Naive B cell (primary cell): ENCODE measurements at regions not wholly inside any gene's neighbourhood (a gene's known extent, or its start where the extent isn't known, plus 50 kb on each side); places are given as distances from the start of the nearest gene placed in this dataset.

Experiments
- ATAC-seq, 2 donors: fragments of 150-1000 bp; cut with Tn5 transposase; 2 replicates each; pipeline ENCODE4 v1.10.0; 2021; ENCODE audit warnings: low read depth in 2 of 2, mild to moderate bottlenecking in 2 of 2, moderate library complexity in 2 of 2
- DNase-seq: peaks from one replicate; pipeline ENCODE4 v3.0.0; 2022
- H3K27ac Mint-ChIP-seq, 6 donors: one replicate each; pipeline ENCODE4 v1.8.0; 2020 to 2022; ENCODE audit warnings: mild to moderate bottlenecking in 6 of 6, mixed read lengths in 6 of 6, moderate library complexity in 5 of 6, inconsistent platforms in 2 of 6
- H3K27me3 Mint-ChIP-seq, 3 donors: one replicate each; pipeline ENCODE4 v1.8.0; 2021 to 2022; ENCODE audit warnings: mixed read lengths in 3 of 3, mild to moderate bottlenecking in 1 of 3
- H3K36me3 Mint-ChIP-seq, 2 donors: one replicate each; pipeline ENCODE4 v1.8.0; 2020 to 2022; ENCODE audit warnings: mixed read lengths in 2 of 2, inconsistent platforms in 1 of 2, mild to moderate bottlenecking in 1 of 2
- H3K4me1 Mint-ChIP-seq, 3 donors: one replicate each; pipeline ENCODE4 v1.8.0; 2020 to 2022; ENCODE audit warnings: mixed read lengths in 3 of 3, inconsistent platforms in 1 of 3, mild to moderate bottlenecking in 1 of 3, moderate library complexity in 1 of 3
- H3K4me3 Mint-ChIP-seq, 8 donors: one replicate each; pipeline ENCODE4 v1.8.0; 2020 to 2022; ENCODE audit warnings: mild to moderate bottlenecking in 8 of 8, mixed read lengths in 8 of 8, moderate library complexity in 8 of 8, inconsistent platforms in 2 of 8
- H3K9me3 Mint-ChIP-seq, 7 donors: one replicate each; pipeline ENCODE4 v1.8.0; 2020 to 2022; ENCODE audit warnings: mixed read lengths in 7 of 7, mild to moderate bottlenecking in 5 of 7, inconsistent platforms in 2 of 7, moderate library complexity in 1 of 7

- H3K27ac Mint-ChIP-seq: no peak overlapping the region
- DNase-seq: no peak
- H3K9me3 Mint-ChIP-seq: peaks cover 0 to 4% (median 0%) of the 10 kb centered on the region in 7 donors
- H3K36me3 Mint-ChIP-seq: peaks cover 0 to 7% of the 10 kb centered on the region in 2 donors
- H3K4me3 Mint-ChIP-seq: no peak overlapping the region
- peaks cover 0 to 13% (median 9%) of the 10 kb centered on the region in 3 donors for H3K27me3 Mint-ChIP-seq
- H3K4me1 Mint-ChIP-seq: no peaks in the 10 kb centered on the region
- no peak for ATAC-seq
Measured at GRCh38 chr13:32849369-32849768, 166.9 kb upstream of the KL start.

GRCh38 chr13:32850316-32851052 lies 165.7 kb upstream of the KL start:
- peaks cover 0 to 13% (median 9%) of the 10 kb centered on the region in 3 donors for H3K27me3 Mint-ChIP-seq
- no peaks in the 10 kb centered on the region for H3K4me1 Mint-ChIP-seq
- H3K4me3 Mint-ChIP-seq: no peak overlapping the region
- H3K27ac Mint-ChIP-seq: no peak overlapping the region
- ATAC-seq (no peak), DNase-seq (no peak)
- no peaks in the 10 kb centered on the region for H3K36me3 Mint-ChIP-seq
- no peaks in the 10 kb centered on the region for H3K9me3 Mint-ChIP-seq

- Mint-ChIP-seq H3K36me3 (no peaks in the 10 kb centered on the region), H3K4me3 (no peak overlapping the region), H3K27ac (no peak overlapping the region), H3K9me3 (no peaks in the 10 kb centered on the region), H3K4me1 (no peaks in the 10 kb centered on the region), H3K27me3 (peaks cover 0 to 13% (median 9%) of the 10 kb centered on the region in 3 donors)
- ATAC-seq (no peak), DNase-seq (no peak)
Measured at GRCh38 chr13:32851083-32852069, 164.8 kb upstream of the KL start.

- H3K4me1 Mint-ChIP-seq: no peaks in the 10 kb centered on the region
- H3K27me3 Mint-ChIP-seq: peaks cover 0 to 13% (median under 1%) of the 10 kb centered on the region in 3 donors
- ATAC-seq: no peak
- H3K4me3 Mint-ChIP-seq: no peak overlapping the region
- no peak overlapping the region for H3K27ac Mint-ChIP-seq
- no peak for DNase-seq
- no peaks in the 10 kb centered on the region for H3K9me3 Mint-ChIP-seq
- no peaks in the 10 kb centered on the region for H3K36me3 Mint-ChIP-seq
Measured at GRCh38 chr13:32852526-32852925, 163.7 kb upstream of the KL start.

- Mint-ChIP-seq H3K9me3 (no peaks in the 10 kb centered on the region), H3K36me3 (no peaks in the 10 kb centered on the region), H3K27me3 (peaks cover 0 to 7% (median 0%) of the 10 kb centered on the region in 3 donors), H3K4me1 (no peaks in the 10 kb centered on the region), H3K4me3 (no peak overlapping the region), H3K27ac (no peak overlapping the region)
- ATAC-seq (no peak), DNase-seq (no peak)
Measured at GRCh38 chr13:32857077-32857476, 159.1 kb upstream of the KL start.

- Mint-ChIP-seq H3K36me3 (no peaks in the 10 kb centered on the region), H3K27ac (no peak overlapping the region), H3K9me3 (no peaks in the 10 kb centered on the region), H3K4me3 (no peak overlapping the region), H3K4me1 (no peaks in the 10 kb centered on the region), H3K27me3 (peaks cover 0 to 6% (median 0%) of the 10 kb centered on the region in 3 donors)
- ATAC-seq (no peak), DNase-seq (no peak)
Measured at GRCh38 chr13:32857689-32858088, 158.5 kb upstream of the KL start.

- H3K27me3 Mint-ChIP-seq: no peaks in the 10 kb centered on the region
- H3K4me1 Mint-ChIP-seq: no peaks in the 10 kb centered on the region
- H3K36me3 Mint-ChIP-seq: no peaks in the 10 kb centered on the region
- ATAC-seq: no peak
- no peaks in the 10 kb centered on the region for H3K9me3 Mint-ChIP-seq
- no peak overlapping the region for H3K4me3 Mint-ChIP-seq
- no peak overlapping the region for H3K27ac Mint-ChIP-seq
- DNase-seq: no peak
Measured at GRCh38 chr13:32859707-32860292, 156.4 kb upstream of the KL start.

GRCh38 chr13:32861304-32861703 lies 154.9 kb upstream of the KL start:
- H3K9me3 Mint-ChIP-seq: no peaks in the 10 kb centered on the region
- H3K4me1 Mint-ChIP-seq: no peaks in the 10 kb centered on the region
- H3K27ac Mint-ChIP-seq: no peak overlapping the region
- H3K27me3 Mint-ChIP-seq: no peaks in the 10 kb centered on the region
- no peaks in the 10 kb centered on the region for H3K36me3 Mint-ChIP-seq
- ATAC-seq (no peak), DNase-seq (no peak)
- H3K4me3 Mint-ChIP-seq: no peak overlapping the region

GRCh38 chr13:32863596-32863995 lies 152.6 kb upstream of the KL start:
- H3K36me3 Mint-ChIP-seq: peaks cover 0 to 3% of the 10 kb centered on the region in 2 donors
- ATAC-seq (no peak), DNase-seq (no peak)
- H3K4me1 Mint-ChIP-seq: no peaks in the 10 kb centered on the region
- no peak overlapping the region for H3K27ac Mint-ChIP-seq
- H3K4me3 Mint-ChIP-seq: no peak overlapping the region
- peaks cover 0 to 4% (median 0%) of the 10 kb centered on the region in 7 donors for H3K9me3 Mint-ChIP-seq
- H3K27me3 Mint-ChIP-seq: no peaks in the 10 kb centered on the region

- Mint-ChIP-seq H3K27ac (no peak overlapping the region), H3K9me3 (peaks cover 4 to 25% (median 14%) of the 10 kb centered on the region in 7 donors), H3K4me3 (no peak overlapping the region), H3K4me1 (peaks cover 0 to 5% (median 2%) of the 10 kb centered on the region in 3 donors), H3K27me3 (no peaks in the 10 kb centered on the region), H3K36me3 (peaks cover 0 to 12% of the 10 kb centered on the region in 2 donors)
- ATAC-seq (no peak), DNase-seq (no peak)
Measured at GRCh38 chr13:32866921-32867320, 149.3 kb upstream of the KL start.

- no peak overlapping the region for H3K4me3 Mint-ChIP-seq
- H3K36me3 Mint-ChIP-seq: no peaks in the 10 kb centered on the region
- ATAC-seq (no peak), DNase-seq (no peak)
- H3K4me1 Mint-ChIP-seq: no peaks in the 10 kb centered on the region
- H3K27ac Mint-ChIP-seq: no peak overlapping the region
- H3K27me3 Mint-ChIP-seq: peaks cover 0 to under 1% (median 0%) of the 10 kb centered on the region in 3 donors
- H3K9me3 Mint-ChIP-seq: no peaks in the 10 kb centered on the region
Measured at GRCh38 chr13:32877491-32877890, 138.7 kb upstream of the KL start.

GRCh38 chr13:32878163-32878562 lies 138.1 kb upstream of the KL start:
- ATAC-seq: no peak

GRCh38 chr13:32880636-32881035 lies 135.6 kb upstream of the KL start:
- no peaks in the 10 kb centered on the region for H3K36me3 Mint-ChIP-seq
- H3K4me3 Mint-ChIP-seq: no peak overlapping the region
- no peak for DNase-seq
- no peaks in the 10 kb centered on the region for H3K4me1 Mint-ChIP-seq
- ATAC-seq: no peak
- H3K27ac Mint-ChIP-seq: no peak overlapping the region
- peaks cover 4 to 7% (median 5%) of the 10 kb centered on the region in 3 donors for H3K27me3 Mint-ChIP-seq
- peaks cover 0 to 2% (median 0%) of the 10 kb centered on the region in 7 donors for H3K9me3 Mint-ChIP-seq

More at GRCh38 chr13:32878163-32878562, 138.1 kb upstream of the KL start:
- no peak for DNase-seq
- Mint-ChIP-seq H3K36me3 (no peaks in the 10 kb centered on the region), H3K9me3 (no peaks in the 10 kb centered on the region), H3K27me3 (peaks cover 0 to 4% (median 0%) of the 10 kb centered on the region in 3 donors), H3K4me3 (no peak overlapping the region), H3K27ac (no peak overlapping the region), H3K4me1 (no peaks in the 10 kb centered on the region)
